Stimulated activated CD8-positive, alpha-beta memory T cell treated with anti-CD3 and anti-CD28 coated beads, Interleukin-4, amount 100 ng/mL, for 4 hours (primary cell): ENCODE measurements at regions not wholly inside any gene's neighbourhood (a gene's known extent, or its start where the extent isn't known, plus 50 kb on each side); places are given as distances from the start of the nearest gene placed in this dataset.

Experiments used
- DNase-seq, 2 donors: peaks; one replicate each; pipeline ENCODE4 v3.0.0-alpha.2; 2020; ENCODE audit warnings: low read depth in 2 of 2, low spot score in 1 of 2

- DNase-seq, result no peak
Measured at GRCh38 chr2:207286106-207286505, 120.4 kb upstream of the KLF7 start.

DNA sequence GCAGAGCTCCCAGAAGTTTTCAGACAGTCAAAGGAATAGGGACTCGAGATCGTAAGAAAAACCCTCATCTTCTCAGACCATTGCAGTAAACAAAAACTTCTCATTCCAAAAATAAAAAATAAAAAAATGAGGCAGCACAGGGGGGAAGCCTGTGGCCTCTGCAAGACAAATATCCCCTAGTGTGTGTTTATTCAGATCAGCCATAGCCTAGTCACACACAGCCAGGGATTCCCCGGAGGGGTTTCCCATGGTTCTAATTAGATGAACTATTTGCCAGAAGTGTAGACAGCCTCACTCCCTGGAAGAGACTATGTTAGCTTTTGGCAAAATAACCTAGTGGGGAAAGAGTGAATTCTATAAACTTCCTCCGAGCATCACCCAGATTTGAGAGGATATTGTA is 122.9 kb upstream of the KLF7 start:
- DNase-seq, result no peak

GRCh38 chr2:207289295-207290018 is 123.7 kb upstream of the KLF7 start:
- no peak for DNase-seq

GRCh38 chr2:207290833-207291624 is 125.3 kb upstream of the KLF7 start:
- DNase-seq, result no peak

DNA sequence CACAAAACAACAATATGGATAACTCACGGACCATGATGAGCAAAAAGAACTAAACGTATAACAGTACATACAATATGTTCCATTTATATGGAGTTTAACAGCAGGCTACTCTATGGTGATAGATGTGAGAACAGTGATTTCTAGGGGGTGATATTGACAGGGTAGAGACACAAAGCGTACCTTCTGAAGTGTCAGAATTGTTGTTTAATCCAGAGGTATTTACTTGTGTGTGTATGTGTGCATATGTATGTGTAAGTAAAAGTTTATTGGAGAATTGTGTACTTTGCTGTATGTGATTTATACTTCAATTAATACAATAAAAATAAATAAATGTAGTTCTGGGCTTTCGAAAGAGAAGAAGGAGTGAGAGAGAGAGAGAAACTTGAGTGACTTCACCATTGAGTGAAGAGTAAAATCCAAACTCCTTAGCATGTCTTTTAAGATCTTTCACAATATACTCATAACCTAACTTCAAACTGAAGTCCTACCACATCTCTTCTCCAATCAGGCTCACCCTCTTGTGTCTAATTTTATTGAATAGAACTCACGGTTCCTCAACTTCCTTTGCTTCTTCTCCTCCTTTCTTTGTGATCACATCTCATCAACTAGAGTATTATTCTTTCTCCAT is 126.0 kb upstream of the KLF7 start:
- DNase-seq, result no peak

- DNase-seq, result no peak
Measured at GRCh38 chr2:207296265-207296948, 130.7 kb upstream of the KLF7 start.

GRCh38 chr2:207300817-207301216 is 135.1 kb upstream of the KLF7 start:
- DNase-seq, result no peak

GRCh38 chr2:207304761-207305160 is 139.0 kb upstream of the KLF7 start:
- DNase-seq, result no peak

DNA sequence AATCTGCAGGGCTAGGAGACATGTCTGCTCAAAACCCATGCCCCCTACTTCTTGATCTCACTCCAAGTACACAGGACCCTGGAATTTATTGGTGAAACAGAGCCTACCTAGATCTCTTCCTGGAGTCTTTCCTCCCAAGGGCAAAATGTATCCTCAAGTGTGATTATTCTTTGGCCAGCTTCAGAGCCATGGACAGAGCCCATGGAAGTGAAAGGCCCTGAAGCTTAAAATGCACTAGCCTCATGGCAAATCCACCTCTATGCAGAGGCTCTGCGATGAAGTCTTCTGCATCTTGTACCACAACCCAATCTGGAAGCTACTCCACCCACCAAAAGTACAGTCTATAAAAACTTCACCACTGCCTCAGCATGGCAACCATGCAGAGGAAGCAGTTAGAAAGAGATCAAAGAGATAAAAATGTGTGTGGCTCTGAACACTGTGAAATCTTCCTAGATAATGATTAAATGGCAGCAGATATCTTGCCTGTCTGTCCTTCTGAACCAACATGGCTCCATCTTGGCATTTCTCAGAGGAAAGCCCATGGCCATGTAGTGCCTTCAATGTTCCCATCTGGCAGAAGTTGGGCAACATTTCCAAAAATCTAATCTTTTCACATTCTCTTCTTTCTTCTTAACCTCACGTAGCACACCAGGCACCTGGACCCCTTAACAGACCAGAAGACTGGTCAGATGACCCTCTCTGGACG is 142.9 kb upstream of the KLF7 start:
- no peak for DNase-seq

- no peak for DNase-seq
Measured at GRCh38 chr2:207311316-207312005, 145.7 kb upstream of the KLF7 start.

DNA sequence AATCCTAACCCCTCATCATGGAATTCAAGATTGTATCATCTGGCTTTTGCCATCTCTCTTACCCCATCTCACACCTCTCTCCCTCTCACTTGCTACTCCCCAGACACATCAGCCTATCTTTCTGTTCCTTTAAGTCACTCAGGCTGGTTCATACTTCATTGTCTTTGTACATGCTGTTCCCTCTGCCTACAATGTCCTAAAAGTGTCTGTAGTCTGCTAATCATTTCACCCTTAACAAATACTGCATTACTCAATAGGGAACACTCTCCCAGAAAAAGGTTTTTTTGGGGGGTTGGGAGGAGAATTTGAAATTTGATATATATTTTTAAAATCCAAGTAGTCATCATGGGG is 146.2 kb upstream of the KLF7 start:
- DNase-seq, result no peak

DNA sequence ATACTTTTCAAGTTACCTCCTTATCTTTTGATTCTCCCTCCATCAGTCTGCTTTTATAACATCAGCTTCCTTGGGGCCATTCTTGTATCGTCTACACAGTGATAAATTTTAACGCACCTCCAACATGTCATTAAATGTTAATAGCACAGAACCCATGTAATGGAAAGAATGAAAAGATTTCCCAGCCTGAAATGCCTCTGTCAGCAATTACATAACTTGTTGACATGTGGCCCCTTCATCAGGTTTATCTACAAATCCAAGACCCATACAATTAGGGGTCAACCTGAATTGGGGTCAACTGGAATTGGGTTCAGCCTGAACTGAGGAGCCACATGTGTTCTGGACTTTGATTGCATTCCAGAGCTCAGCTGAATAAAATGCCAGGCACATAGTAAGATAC is 148.2 kb upstream of the KLF7 start:
- DNase-seq, result no peak

DNA sequence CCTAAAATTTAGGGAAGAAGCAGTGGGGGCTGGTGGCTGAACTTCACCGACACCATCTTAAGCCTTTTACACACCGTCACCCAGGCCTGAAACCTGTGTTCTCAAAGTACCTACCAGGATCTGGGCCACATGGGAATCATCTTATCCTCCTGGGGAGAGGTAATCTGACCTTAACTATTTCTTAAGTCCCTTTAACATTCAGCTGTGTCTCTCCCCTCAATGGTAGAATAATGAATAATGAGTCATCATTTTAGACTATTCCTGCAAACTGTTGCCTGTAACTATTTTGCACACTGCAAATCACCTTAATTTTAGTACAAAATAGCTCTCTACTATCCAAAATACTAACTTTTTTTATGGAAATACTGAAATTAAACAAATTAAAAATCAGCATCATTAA is 149.4 kb upstream of the KLF7 start:
- DNase-seq, result no peak

DNA sequence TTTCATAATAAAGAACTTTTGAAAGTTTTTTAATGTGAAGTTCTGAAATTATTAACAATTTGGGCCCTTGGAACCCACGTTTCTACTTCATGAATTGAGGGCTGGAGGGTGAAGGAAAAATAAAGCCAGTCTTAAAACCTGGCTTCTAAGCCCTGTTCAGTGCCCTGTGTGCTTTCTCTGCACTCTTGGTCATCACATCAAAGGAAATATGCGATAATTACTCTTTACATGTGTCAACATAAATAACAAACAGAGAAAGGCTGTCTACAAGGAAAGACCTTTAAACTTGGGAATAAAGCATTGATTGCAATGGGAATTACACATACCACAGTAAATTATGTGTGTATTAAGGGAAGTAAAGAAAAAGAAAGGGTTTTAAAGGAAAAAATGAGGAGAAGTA is 150.7 kb upstream of the KLF7 start:
- no peak for DNase-seq

GRCh38 chr2:207316906-207317305 is 151.2 kb upstream of the KLF7 start:
- no peak for DNase-seq

DNA sequence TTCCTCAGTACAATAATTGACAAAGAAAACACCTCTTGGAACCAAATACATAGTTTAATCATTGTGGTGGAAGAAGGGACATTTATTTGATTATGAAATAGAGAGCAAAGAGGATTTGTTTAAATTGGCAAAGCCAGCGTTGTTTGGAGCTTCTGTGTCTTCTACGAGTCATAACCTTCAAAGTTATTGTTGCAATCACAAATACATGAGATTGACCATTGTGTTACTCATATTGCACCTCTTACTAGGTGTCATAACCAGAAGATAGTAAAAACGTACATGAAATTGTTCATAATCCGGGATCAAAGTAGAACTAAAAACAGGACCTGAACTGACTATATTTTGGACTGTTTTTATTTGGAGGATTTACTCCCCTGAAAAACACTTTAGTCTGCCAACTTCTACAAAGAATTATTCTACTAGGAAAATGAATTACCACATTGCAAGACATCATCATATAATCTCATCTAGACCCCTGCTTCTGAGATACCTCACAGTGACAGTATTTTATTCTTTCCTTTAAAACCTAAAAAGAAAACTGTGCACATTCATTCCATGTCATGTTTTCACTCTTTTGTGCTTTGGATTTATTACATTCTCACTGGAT is 151.7 kb upstream of the KLF7 start:
- no peak for DNase-seq

DNA sequence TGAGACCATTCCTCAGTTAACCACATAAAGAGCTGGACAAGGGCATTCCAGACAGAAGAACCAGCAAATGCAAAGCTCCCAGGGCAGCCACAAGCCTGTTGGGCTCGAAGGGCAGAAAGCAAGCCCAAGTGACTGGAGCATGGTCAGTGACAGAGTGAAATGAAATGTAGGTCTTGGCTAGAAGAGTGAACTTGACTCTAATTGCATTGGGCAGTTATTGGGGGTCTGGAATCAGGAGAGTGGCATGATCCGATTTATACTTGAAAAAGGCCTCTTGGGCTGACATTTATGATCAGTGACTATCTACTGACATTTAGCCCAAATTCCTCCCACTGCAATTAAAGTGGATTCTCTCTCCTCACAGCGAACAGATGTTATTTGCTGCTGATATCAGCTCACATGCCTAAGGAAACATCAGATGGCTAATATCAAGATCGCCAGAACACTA is 152.5 kb upstream of the KLF7 start:
- no peak for DNase-seq

DNA sequence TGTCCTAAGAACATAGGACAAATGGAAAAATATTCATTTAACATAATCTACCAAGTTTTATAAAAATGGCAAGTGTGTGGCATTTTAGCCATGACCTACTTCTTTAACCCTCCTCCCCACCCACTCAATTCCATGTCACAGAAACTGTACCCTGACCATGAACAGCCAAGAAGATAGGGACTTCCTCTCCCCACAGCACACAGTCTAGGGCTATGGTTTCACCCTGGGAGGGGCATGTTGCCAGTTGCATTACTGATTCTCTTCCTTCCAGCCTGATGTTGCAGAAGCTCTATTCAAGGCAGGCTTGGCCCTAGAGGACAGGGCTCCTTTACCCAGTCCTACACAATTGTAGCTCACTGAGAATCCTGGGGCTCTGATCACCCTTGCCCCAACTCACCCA is 153.6 kb upstream of the KLF7 start:
- no peak for DNase-seq

GRCh38 chr2:207320381-207321159 is 154.8 kb upstream of the KLF7 start:
- DNase-seq, result no peak
